Stimulated activated CD4-positive, alpha-beta T cell treated with anti-CD3 and anti-CD28 coated beads, Interleukin-12 subunit alpha, Interleukin-12 subunit beta, amount 100 ng/mL, for 48 hours (primary cell): ENCODE measurements at regions not wholly inside any gene's neighbourhood (a gene's known extent, or its start where the extent isn't known, plus 50 kb on each side); places are given as distances from the start of the nearest gene placed in this dataset.
"Not testable (repeated sequence)": the region's sequence is repeated elsewhere in the genome, so short reads cannot be mapped to it uniquely, and the experiment has no call there.

ENCODE experiments used
- DNase-seq, 3 donors: peaks; one replicate each; pipeline ENCODE4 v3.0.0-alpha.2; 2020; ENCODE audit warnings: low read depth in 2 of 3, low spot score in 1 of 3

- DNase-seq, result no peak
Observed at GRCh38 chr1:115534106-115534505, 107.7 kb upstream of the VANGL1 start.

GRCh38 chr1:115531631-115532264, 110.0 kb upstream of the VANGL1 start:
- no peak for DNase-seq

DNA sequence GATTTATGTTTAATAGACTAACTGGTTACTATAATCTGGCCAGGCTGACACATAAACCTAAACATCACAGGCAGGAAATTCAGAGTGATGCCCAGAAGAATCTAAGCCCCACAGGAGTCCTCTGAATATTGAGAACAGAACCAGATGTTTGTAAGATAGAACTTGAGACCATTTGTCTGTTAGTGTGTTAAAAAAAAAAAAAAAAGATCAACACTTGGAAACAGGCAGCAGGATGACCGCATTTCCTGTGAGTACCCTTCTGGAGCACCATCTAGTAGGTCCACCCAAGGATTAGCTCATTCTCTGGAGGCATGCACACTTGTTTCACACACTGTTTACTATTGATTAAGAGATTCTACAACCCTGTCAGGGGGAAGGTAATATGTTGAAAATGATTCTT, 111.4 kb upstream of the VANGL1 start:
- DNase-seq, result no peak

DNA sequence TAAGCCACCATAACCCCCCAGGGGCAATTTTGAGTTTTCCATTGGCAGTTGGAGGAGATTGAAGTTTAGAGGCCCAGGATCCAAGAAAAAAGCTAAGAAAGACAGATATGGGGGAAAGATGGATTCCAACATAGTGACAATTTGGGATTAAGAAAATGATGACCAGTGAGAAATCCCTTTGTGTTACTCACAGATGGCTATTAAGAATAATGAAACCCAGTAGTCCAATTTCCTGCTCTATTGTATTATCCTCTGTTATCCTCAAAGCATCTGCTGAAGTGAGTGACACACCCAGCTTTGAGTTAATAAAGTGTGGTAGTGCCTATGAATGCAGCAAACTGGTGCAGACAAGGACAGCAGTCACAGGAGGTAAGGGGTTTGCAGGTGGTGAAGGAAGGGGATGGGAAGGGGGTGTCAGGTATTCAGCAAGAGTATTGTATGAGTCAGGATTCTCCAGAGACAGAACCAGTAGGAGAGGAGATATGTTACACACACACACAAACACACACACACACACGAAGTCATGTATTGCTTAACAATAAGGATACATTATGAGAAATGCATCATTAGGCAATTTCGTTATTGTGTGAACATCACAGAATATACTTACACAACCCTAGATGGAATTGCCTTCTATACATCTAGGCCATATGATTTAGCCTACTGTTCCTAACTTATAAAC, 112.4 kb upstream of the VANGL1 start:
- DNase-seq, result no peak

- not testable (repeated sequence) for DNase-seq
Observed at GRCh38 chr1:115528336-115528735, 113.4 kb upstream of the VANGL1 start.

DNA sequence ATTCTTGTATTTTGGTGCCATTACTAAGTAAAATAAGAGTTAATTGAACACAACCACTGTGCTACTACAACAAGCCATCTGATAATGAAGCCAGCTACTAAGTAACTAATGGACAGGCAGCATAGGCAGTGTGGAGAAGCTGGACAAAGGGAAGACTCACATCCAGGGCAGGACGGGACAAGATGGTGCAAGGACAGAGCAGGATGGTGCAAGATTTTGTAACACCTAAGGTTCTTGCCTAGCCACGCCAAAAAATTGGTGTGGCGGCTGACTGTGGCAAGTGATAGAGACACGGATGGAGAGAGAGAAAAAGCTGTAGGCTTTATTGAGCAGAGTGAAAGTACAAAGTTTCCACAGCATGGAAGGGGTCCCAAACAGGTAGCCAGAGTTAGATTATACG, 114.0 kb upstream of the VANGL1 start:
- DNase-seq, result no peak

- DNase-seq, result no peak
Observed at GRCh38 chr1:115526900-115527299, 114.9 kb upstream of the VANGL1 start.

DNA sequence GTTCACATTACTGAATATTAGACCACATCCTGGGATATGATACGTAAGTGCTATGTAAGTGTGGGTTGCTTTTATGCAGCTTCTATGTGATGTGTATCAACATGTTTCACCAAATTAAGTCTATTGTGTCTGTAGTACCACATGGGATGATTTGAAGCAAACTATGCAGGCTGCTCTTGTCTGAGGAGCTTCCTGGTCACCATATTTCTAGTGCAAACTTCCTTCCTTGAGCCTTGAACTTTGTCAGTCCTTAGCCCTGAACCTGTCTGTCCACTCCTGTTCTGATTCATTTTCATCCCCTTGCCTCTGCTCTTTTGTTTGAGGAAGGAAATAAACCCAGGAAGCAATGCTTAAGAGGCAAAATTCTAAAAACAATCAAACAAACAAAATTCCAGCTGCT, 117.5 kb upstream of the VANGL1 start:
- no peak for DNase-seq

GRCh38 chr1:115522386-115522785, 119.4 kb upstream of the VANGL1 start:
- no peak for DNase-seq

GRCh38 chr1:115515270-115515669, 126.5 kb upstream of the VANGL1 start:
- DNase-seq, result no peak

DNA sequence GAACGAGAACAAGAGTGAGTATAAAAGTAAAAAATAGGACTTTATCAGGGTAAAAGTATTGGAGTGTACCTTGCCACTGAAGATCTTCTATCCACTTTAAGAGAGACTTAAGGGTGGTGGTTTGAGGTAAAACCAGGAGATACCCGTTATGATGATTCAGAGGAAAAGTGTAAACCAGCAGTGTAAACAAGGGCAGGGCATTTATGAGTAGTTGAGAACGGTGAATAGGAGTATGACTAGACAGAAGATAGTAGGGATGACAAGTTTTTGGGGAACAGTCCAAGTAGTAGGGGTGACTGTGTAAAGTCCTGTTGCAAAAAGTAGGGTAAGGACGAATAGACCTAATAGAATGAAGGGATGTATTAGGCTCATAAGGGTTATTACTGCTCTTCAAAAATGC, 131.5 kb upstream of the VANGL1 start:
- DNase-seq, result not testable (repeated sequence)

- DNase-seq, result no peak
Observed at GRCh38 chr1:115507901-115508300, 133.9 kb upstream of the VANGL1 start.

GRCh38 chr1:115506924-115507589, 134.7 kb upstream of the VANGL1 start:
- no peak for DNase-seq

GRCh38 chr1:115506518-115506917, 135.3 kb upstream of the VANGL1 start:
- DNase-seq, result no peak

DNA sequence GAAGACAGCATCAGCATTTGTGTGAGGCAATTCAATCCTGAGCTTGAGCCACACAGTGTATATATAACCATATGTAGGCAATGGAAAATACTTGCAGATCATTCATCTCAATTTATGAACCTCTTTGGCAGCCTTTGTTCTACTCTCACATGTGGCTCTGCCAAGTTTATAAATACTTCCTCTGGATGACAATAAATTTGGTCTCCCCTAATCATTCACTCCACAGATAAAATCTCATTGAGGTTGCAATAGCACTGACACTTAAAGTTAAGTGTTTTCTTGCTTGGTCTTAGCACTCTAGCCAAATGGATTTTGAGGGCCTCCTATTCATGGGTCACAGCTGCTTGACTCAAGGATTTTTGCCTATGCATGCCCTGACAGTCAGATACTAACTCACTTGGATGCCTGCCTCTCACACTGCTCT, 136.6 kb upstream of the VANGL1 start:
- DNase-seq, result no peak

- not testable (repeated sequence) for DNase-seq
Observed at GRCh38 chr1:115502183-115502582, 139.6 kb upstream of the VANGL1 start.

- DNase-seq, result no peak
Observed at GRCh38 chr1:115501476-115501875, 140.3 kb upstream of the VANGL1 start.

- no peak for DNase-seq
Observed at GRCh38 chr1:115499253-115499652, 142.5 kb upstream of the VANGL1 start.

DNA sequence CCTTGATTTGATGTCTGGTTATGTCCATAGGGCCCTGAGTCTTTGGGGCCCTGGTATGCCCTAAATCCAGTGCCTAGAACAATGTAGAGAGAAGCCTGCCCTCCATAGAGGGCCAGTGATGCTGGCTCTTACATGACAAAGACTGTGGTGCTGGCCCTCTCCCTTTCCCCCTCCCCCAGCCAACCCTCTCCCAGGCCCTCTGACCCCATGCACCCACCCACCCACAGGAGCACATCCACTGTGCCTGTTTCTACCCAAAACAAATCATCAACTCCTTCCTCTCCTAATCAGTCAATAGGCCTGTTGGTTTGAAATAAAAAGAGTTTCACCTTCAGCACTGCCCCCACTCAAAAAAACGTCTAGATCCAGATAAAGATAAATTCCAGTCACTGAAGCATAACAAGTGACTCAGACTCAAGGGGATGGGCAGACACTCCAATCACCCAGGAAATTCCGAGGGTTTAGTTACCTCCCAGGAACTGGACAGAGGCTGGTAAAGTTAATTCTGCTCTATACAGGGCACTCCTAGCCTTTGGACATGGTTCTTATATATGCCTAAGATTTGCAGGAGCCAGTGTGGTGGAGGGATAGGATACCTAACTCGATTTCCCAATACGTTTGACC, 144.8 kb upstream of the VANGL1 start:
- DNase-seq, result no peak

- no peak for DNase-seq
Observed at GRCh38 chr1:115495625-115496024, 146.1 kb upstream of the VANGL1 start.

- no peak for DNase-seq
Observed at GRCh38 chr1:115495111-115495510, 146.7 kb upstream of the VANGL1 start.

GRCh38 chr1:115493834-115494233, 147.9 kb upstream of the VANGL1 start:
- DNase-seq, result no peak
